Left lobe of liver (tissue), 2 donors: ENCODE measurements at regions not wholly inside any gene's neighbourhood (a gene's known extent, or its start where the extent isn't known, plus 50 kb on each side); places are given as distances from the start of the nearest gene placed in this dataset.
"Not testable (repeated sequence)": the region's sequence is repeated elsewhere in the genome, so short reads cannot be mapped to it uniquely, and the experiment has no call there.

Experiments
- ATAC-seq: fragments of 200-7000 bp; cut with Tn5 transposase; one replicate; pipeline ENCODE4 v1.9.1; 2020; ENCODE audit warnings: mild to moderate bottlenecking, moderate library complexity
- DNase-seq: peaks from one replicate; pipeline ENCODE4 v3.0.0-alpha.2; 2020; ENCODE audit warnings: low spot score
- donor health status: DM: no; HTN: no; CAD: no; lungs with moderate emphysema.
- donor health status: DM: no; HTN: yes; CAD: no.

GRCh38 chr10:61818251-61818650, 83.2 kb upstream of the ARID5B start:
- ATAC-seq, DNase-seq: not testable (repeated sequence)

GRCh38 chr10:61819208-61819607, 82.3 kb upstream of the ARID5B start:
- ATAC-seq (no peak), DNase-seq (no peak)

GRCh38 chr10:61821153-61821552, 80.3 kb upstream of the ARID5B start:
- ATAC-seq: no peak
- DNase-seq: no peak

- no peak for ATAC-seq
These were observed 79.8 kb upstream of the ARID5B start for GRCh38 chr10:61821693-61822092.

GRCh38 chr10:61822096-61822495, 79.4 kb upstream of the ARID5B start:
- no peak for ATAC-seq
- no peak for DNase-seq

More at GRCh38 chr10:61821693-61822092, 79.8 kb upstream of the ARID5B start:
- no peak for DNase-seq

GRCh38 chr10:61822781-61823230, 78.7 kb upstream of the ARID5B start:
- DNase-seq: no peak
- ATAC-seq: no peak

- DNase-seq (no peak), ATAC-seq (no peak)
These were observed 76.5 kb upstream of the ARID5B start for GRCh38 chr10:61825001-61825400.

- DNase-seq (no peak), ATAC-seq (no peak)
These were observed 75.9 kb upstream of the ARID5B start for GRCh38 chr10:61825628-61826027.

GRCh38 chr10:61828034-61828433, 73.5 kb upstream of the ARID5B start:
- no peak for ATAC-seq
- DNase-seq: no peak

- ATAC-seq: no peak
- DNase-seq: no peak
These were observed 72.7 kb upstream of the ARID5B start for GRCh38 chr10:61828788-61829187.

GRCh38 chr10:61830072-61830845, 71.2 kb upstream of the ARID5B start:
- DNase-seq (no peak), ATAC-seq (peak; percentile 24)

- ATAC-seq (peak; percentile 29), DNase-seq (no peak)
These were observed 70.6 kb upstream of the ARID5B start for GRCh38 chr10:61830846-61831273.

- DNase-seq (no peak), ATAC-seq (no peak)
These were observed 68.5 kb upstream of the ARID5B start for GRCh38 chr10:61832866-61833481.

- DNase-seq: no peak
- no peak for ATAC-seq
These were observed 67.0 kb upstream of the ARID5B start for GRCh38 chr10:61834519-61834918.

- no peak for DNase-seq
- peak; percentile 70 for ATAC-seq
These were observed 66.2 kb upstream of the ARID5B start for GRCh38 chr10:61835069-61835945.

GRCh38 chr10:61835946-61836887, 65.3 kb upstream of the ARID5B start:
- DNase-seq (no peak), ATAC-seq (no peak)

- ATAC-seq: no peak
- DNase-seq: no peak
These were observed 64.4 kb upstream of the ARID5B start for GRCh38 chr10:61836888-61837754.

- no peak for DNase-seq
- no peak for ATAC-seq
These were observed 63.7 kb upstream of the ARID5B start for GRCh38 chr10:61837755-61838171.

- peak; percentile 38 for ATAC-seq
- DNase-seq: no peak
These were observed 61.6 kb upstream of the ARID5B start for GRCh38 chr10:61839916-61840315.
